ENCODE measurements at regions not wholly inside any gene's neighbourhood (a gene's known extent, or its start where the extent isn't known, plus 50 kb on each side); places are given as distances from the start of the nearest gene placed in this dataset.

GRCh38 chr3:88918841-88919240 lies 188.6 kb upstream of the EPHA3 start:
- H3K27me3 ChIP-seq (ENCODE audit: insufficient read depth, low read length) = no peaks in the 10 kb centered on the region
- H2AFZ ChIP-seq (ENCODE audit: low read length) = no peak overlapping the region

GRCh38 chr3:88921986-88922385 lies 185.4 kb upstream of the EPHA3 start:
- no peak overlapping the region for H3K4me2 ChIP-seq (ENCODE audit: low read length)
- no peaks in the 10 kb centered on the region for H3K9me2 ChIP-seq (ENCODE audit: low read depth, low read length)
- no peaks in the 10 kb centered on the region for H3K4me1 ChIP-seq (ENCODE audit: insufficient read depth, low read length, severe bottlenecking)
- H2AFZ ChIP-seq (ENCODE audit: low read length) = no peak overlapping the region
- TF ChIP-seq CTCF (IDR thresholded peaks at IDR 0.05; ENCODE audit: low read length) (no peak), EZH2 (IDR thresholded peaks at IDR 0.05; ENCODE audit: borderline replicate concordance, low read length) (no peak)
- H3F3A ChIP-seq (ENCODE audit: insufficient read depth, low read length) = no peaks in the 10 kb centered on the region
- H3K9ac ChIP-seq (ENCODE audit: low read length) = no peak overlapping the region
- no peaks in the 10 kb centered on the region for H3K36me3 ChIP-seq (ENCODE audit: insufficient read depth, low read length)
- H3K27me3 ChIP-seq (ENCODE audit: insufficient read depth, low read length) = no peaks in the 10 kb centered on the region
- no peaks in the 10 kb centered on the region for H4K20me1 ChIP-seq (ENCODE audit: insufficient read depth, low read length)
- H3K9me3 ChIP-seq (ENCODE audit: low read length) = no peaks in the 10 kb centered on the region
- H3K27ac ChIP-seq (ENCODE audit: low read depth, low read length, poor library complexity, severe bottlenecking) = no peak overlapping the region
- H3K4me3 ChIP-seq (ENCODE audit: low read depth, low read length, poor library complexity, severe bottlenecking) = no peak overlapping the region
- no peaks in the 10 kb centered on the region for H3K79me2 ChIP-seq (ENCODE audit: insufficient read depth, low read length)

More at GRCh38 chr3:88918841-88919240, 188.6 kb upstream of the EPHA3 start:
- no peak overlapping the region for H3K4me3 ChIP-seq (ENCODE audit: low read depth, low read length, poor library complexity, severe bottlenecking)
- H3K27ac ChIP-seq (ENCODE audit: low read depth, low read length, poor library complexity, severe bottlenecking) = no peak overlapping the region
- no peaks in the 10 kb centered on the region for H3K36me3 ChIP-seq (ENCODE audit: insufficient read depth, low read length)
- no peak overlapping the region for H3K4me2 ChIP-seq (ENCODE audit: low read length)
- H3F3A ChIP-seq (ENCODE audit: insufficient read depth, low read length) = no peaks in the 10 kb centered on the region
- no peaks in the 10 kb centered on the region for H3K9me2 ChIP-seq (ENCODE audit: low read depth, low read length)
- no peaks in the 10 kb centered on the region for H3K79me2 ChIP-seq (ENCODE audit: insufficient read depth, low read length)
- H4K20me1 ChIP-seq (ENCODE audit: insufficient read depth, low read length) = no peaks in the 10 kb centered on the region
- no peak overlapping the region for H3K9ac ChIP-seq (ENCODE audit: low read length)
- H3K4me1 ChIP-seq (ENCODE audit: insufficient read depth, low read length, severe bottlenecking) = no peaks in the 10 kb centered on the region
- no peaks in the 10 kb centered on the region for H3K9me3 ChIP-seq (ENCODE audit: low read length)
- TF ChIP-seq CTCF (IDR thresholded peaks at IDR 0.05; ENCODE audit: low read length) (no peak), EZH2 (IDR thresholded peaks at IDR 0.05; ENCODE audit: borderline replicate concordance, low read length) (no peak)

- H3K9ac ChIP-seq (ENCODE audit: low read length) = no peak overlapping the region
- H3K79me2 ChIP-seq (ENCODE audit: insufficient read depth, low read length) = no peaks in the 10 kb centered on the region
- no peak overlapping the region for H3K4me2 ChIP-seq (ENCODE audit: low read length)
- H3K9me3 ChIP-seq (ENCODE audit: low read length) = no peaks in the 10 kb centered on the region
- no peaks in the 10 kb centered on the region for H3K9me2 ChIP-seq (ENCODE audit: low read depth, low read length)
- no peaks in the 10 kb centered on the region for H3F3A ChIP-seq (ENCODE audit: insufficient read depth, low read length)
- no peaks in the 10 kb centered on the region for H4K20me1 ChIP-seq (ENCODE audit: insufficient read depth, low read length)
- H2AFZ ChIP-seq (ENCODE audit: low read length) = no peak overlapping the region
- TF ChIP-seq EZH2 (IDR thresholded peaks at IDR 0.05; ENCODE audit: borderline replicate concordance, low read length) (no peak), CTCF (IDR thresholded peaks at IDR 0.05; ENCODE audit: low read length) (no peak)
- H3K4me1 ChIP-seq (ENCODE audit: insufficient read depth, low read length, severe bottlenecking) = no peaks in the 10 kb centered on the region
- no peak overlapping the region for H3K27ac ChIP-seq (ENCODE audit: low read depth, low read length, poor library complexity, severe bottlenecking)
- H3K27me3 ChIP-seq (ENCODE audit: insufficient read depth, low read length) = no peaks in the 10 kb centered on the region
- no peaks in the 10 kb centered on the region for H3K36me3 ChIP-seq (ENCODE audit: insufficient read depth, low read length)
- no peak overlapping the region for H3K4me3 ChIP-seq (ENCODE audit: low read depth, low read length, poor library complexity, severe bottlenecking)
Observed at GRCh38 chr3:88926221-88926620, 181.2 kb upstream of the EPHA3 start.

Data from OCI-LY1 (cell line).